IMR-90 (cell line): ENCODE measurements at regions not wholly inside any gene's neighbourhood (a gene's known extent, or its start where the extent isn't known, plus 50 kb on each side); places are given as distances from the start of the nearest gene placed in this dataset.

Experiments used
- ATAC-seq: fragments of 200-7000 bp; cut with Tn5 transposase; 2 replicates; pipeline ENCODE4 v1.9.1; 2020; ENCODE audit warnings: low read depth, mild to moderate bottlenecking, moderate library complexity
- BruUV-seq: library from RNA; stranded (reverse); fragments of 400-500 nt; replicated peaks from 2 replicates; lab custom pipeline; 2021; lab: Mats Ljungman, UMichigan
- CTCF ChIA-PET: fragments of 300-600 bp; formaldehyde crosslinking; extraction: SDS; loops from one replicate; lab custom pipeline; 2021; ENCODE audit warnings: antibody characterized with exemption; lab: Yijun Ruan, JAX
- POLR2A ChIA-PET: fragments of 300-600 bp; sonication (Branson Sonifier 250); formaldehyde crosslinking; loops from one replicate; lab custom pipeline; 2022; ENCODE audit warnings: antibody characterized with exemption; ENCODE audit not compliant: unreplicated experiment; lab: Charles Lee
- DNase-seq: peaks from one replicate; pipeline ENCODE4 v3.0.0; 2013
- H2AFZ ChIP-seq: replicated peaks from 2 replicates; pipeline ENCODE3; 2013; ENCODE audit warnings: low read length, mild to moderate bottlenecking; ENCODE audit not compliant: poor library complexity
- H2AK5ac ChIP-seq: 2 replicates; pipeline ENCODE4 v1.6.1; 2013; ENCODE audit warnings: low read depth, low read length, inconsistent platforms
- H2AK9ac ChIP-seq: replicated peaks from 2 replicates; pipeline ENCODE3; 2013; ENCODE audit warnings: mild to moderate bottlenecking, low read depth, low read length, moderate library complexity; ENCODE audit not compliant: poor library complexity
- H2BK120ac ChIP-seq: 2 replicates; pipeline ENCODE4 v1.6.1; 2013; ENCODE audit warnings: low read depth, low read length, inconsistent platforms
- H2BK15ac ChIP-seq: 3 replicates; pipeline ENCODE4 v1.6.1; 2013; ENCODE audit warnings: low read depth, low read length, inconsistent platforms
- H2BK20ac ChIP-seq: 2 replicates; pipeline ENCODE4 v1.6.1; 2013; ENCODE audit warnings: low read depth, mild to moderate bottlenecking, inconsistent platforms, low read length, moderate library complexity
- H2BK5ac ChIP-seq: 2 replicates; pipeline ENCODE4 v1.6.1; 2013; ENCODE audit warnings: mild to moderate bottlenecking, low read depth, low read length, inconsistent platforms; ENCODE audit not compliant: poor library complexity, severe bottlenecking
- H3K14ac ChIP-seq: replicated peaks from 2 replicates; pipeline ENCODE4 v1.6.1; 2013; ENCODE audit warnings: low read depth, low read length, inconsistent platforms
- H3K18ac ChIP-seq: 2 replicates; pipeline ENCODE4 v1.6.1; 2013; ENCODE audit warnings: low read depth, low read length, control low read depth
- H3K23ac ChIP-seq: 2 replicates; pipeline ENCODE4 v1.6.1; 2013; ENCODE audit warnings: low read depth, low read length, inconsistent platforms
- H3K27ac ChIP-seq: 2 replicates; pipeline ENCODE4 v1.5.1; 2013; ENCODE audit warnings: mild to moderate bottlenecking, control low read depth, low read length; ENCODE audit not compliant: insufficient read depth
- H3K27me3 ChIP-seq: 2 replicates; pipeline ENCODE4 v1.6.1; 2013; ENCODE audit warnings: low read length; ENCODE audit not compliant: control insufficient read depth, insufficient read depth
- H3K36me3 ChIP-seq: 2 replicates; pipeline ENCODE4 v1.6.1; 2013; ENCODE audit warnings: low read length, mixed read lengths; ENCODE audit not compliant: control insufficient read depth, insufficient read depth
- H3K4ac ChIP-seq: 2 replicates; pipeline ENCODE4 v1.6.1; 2013; ENCODE audit warnings: low read depth, low read length, inconsistent platforms
- H3K4me1 ChIP-seq: 2 replicates; pipeline ENCODE4 v1.6.1; 2013; ENCODE audit warnings: low read length, mixed read lengths; ENCODE audit not compliant: control insufficient read depth, insufficient read depth
- H3K4me2 ChIP-seq: 2 replicates; pipeline ENCODE4 v1.6.1; 2013; ENCODE audit warnings: low read depth, mild to moderate bottlenecking, control low read depth, low read length, moderate library complexity
- H3K4me3 ChIP-seq: 2 replicates; pipeline ENCODE4 v1.5.1; 2013; ENCODE audit warnings: low read depth, mild to moderate bottlenecking, control low read depth, low read length, moderate library complexity; ENCODE audit not compliant: insufficient read depth
- H3K56ac ChIP-seq: 2 replicates; pipeline ENCODE4 v1.6.1; 2013; ENCODE audit warnings: low read length, inconsistent platforms; ENCODE audit not compliant: insufficient read depth; ENCODE audit errors: extremely low read depth
- H3K79me1 ChIP-seq, 2 experiments: 2 replicates each; pipeline ENCODE4 v1.6.1; 2013; ENCODE audit warnings: low read length in 2 of 2, inconsistent platforms in 1 of 2, low read depth in 1 of 2
- H3K9ac ChIP-seq: 2 replicates; pipeline ENCODE4 v1.6.1; 2013; ENCODE audit warnings: low read depth, low read length, control low read depth
- H3K9me1 ChIP-seq: 2 replicates; pipeline ENCODE4 v1.6.1; 2013; ENCODE audit warnings: low read length, inconsistent platforms; ENCODE audit not compliant: insufficient read depth
- H3K9me3 ChIP-seq: 2 replicates; pipeline ENCODE4 v1.6.1; 2013; ENCODE audit warnings: low read length; ENCODE audit not compliant: control insufficient read depth, insufficient read depth
- H4K20me1 ChIP-seq: 2 replicates; pipeline ENCODE4 v1.6.1; 2013; ENCODE audit warnings: low read length, inconsistent platforms; ENCODE audit not compliant: insufficient read depth
- H4K5ac ChIP-seq: 2 replicates; pipeline ENCODE4 v1.6.1; 2013; ENCODE audit warnings: mild to moderate bottlenecking, low read depth, low read length, control low read depth
- H4K8ac ChIP-seq, 2 experiments: 2 replicates each; pipeline ENCODE4 v1.6.1; 2013; ENCODE audit warnings: low read depth in 2 of 2, low read length in 2 of 2, control low read depth in 1 of 2, inconsistent platforms in 1 of 2
- H4K91ac ChIP-seq: 2 replicates; pipeline ENCODE4 v1.6.1; 2013; ENCODE audit warnings: low read depth, low read length, inconsistent platforms; ENCODE audit not compliant: insufficient read depth
- CEBPB ChIP-seq: IDR thresholded peaks from 2 replicates; pipeline ENCODE4 v1.6.1; 2012; ENCODE audit warnings: low read depth, low read length, improper control_type of control experiment
- MAZ ChIP-seq: IDR thresholded peaks from 2 replicates; pipeline ENCODE4 v1.6.1; 2012; ENCODE audit warnings: low read depth, mild to moderate bottlenecking, low read length, improper control_type of control experiment, moderate library complexity, borderline replicate concordance
- USF2 ChIP-seq: fragments of 150-350 bp; IDR thresholded peaks from 2 replicates; pipeline ENCODE4 v1.6.1; 2017; ENCODE audit warnings: mild to moderate bottlenecking, antibody characterized with exemption, low read length, low read depth
- WGBS, 2 experiments: methylation state at CpG; one replicate each; pipeline versions ENCODE4 v1.1.5 to v1.1.7; 2013; ENCODE audit warnings: missing lambda C conversion rate in 2 of 2; ENCODE audit not compliant: insufficient read length in 1 of 2; ENCODE audit errors: extremely low coverage in 2 of 2; 5-methylcytosine and 5-hydroxymethylcytosine counted together
- dilution Hi-C: fragments of 300-500 bp; cut with HindIII; formaldehyde crosslinking; loops from one replicate; pipeline ENCODE4 v1.14.3; 2018; ENCODE audit warnings: low sequenced_read_pairs; ENCODE audit not compliant: unreplicated experiment
- in situ Hi-C: fragments of 300-500 bp; cut with MboI; formaldehyde crosslinking; loops from 3 replicates; pipeline ENCODE4 v1.14.3; 2019; ENCODE audit warnings: low sequenced_read_pairs, inconsistent platforms, mixed read lengths
- intact Hi-C: fragments of 100-400 bp; cut with micrococcal nuclease; formaldehyde crosslinking; loops from 2 replicates; pipeline ENCODE4 v1.10.0; 2022

- ChIA-PET CTCF (no interaction called here), POLR2A (no interaction called here)
- 0 out of 2 replicates have a peak overlapping the region, but pooled peaks have one; percentile 65 for H4K91ac ChIP-seq
- DNase-seq (no peak), ATAC-seq (no peak)
- no peak overlapping the region for H2BK15ac ChIP-seq
- H3K27me3 ChIP-seq = no peaks in the 10 kb centered on the region
- TF ChIP-seq CEBPB (no peak), USF2 (no peak), MAZ (no peak)
- H3K9me3 ChIP-seq = no peaks in the 10 kb centered on the region
- H3K36me3 ChIP-seq = no peaks in the 10 kb centered on the region
- peaks cover 27% of the 10 kb centered on the region for H3K9me1 ChIP-seq
- no peak overlapping the region for H3K4me3 ChIP-seq
- no peaks in the 10 kb centered on the region for H4K20me1 ChIP-seq
- WGBS, 2 experiments = 55% methylated on average over 2 of the region's 6 CpGs; no CpG with 5 or more reads in 1 of the 2 experiments
- peak overlapping the region; percentile 53; the same call in 1 of the 2 replicates for H2AK5ac ChIP-seq
- H3K9ac ChIP-seq = no peak overlapping the region
- H2BK120ac ChIP-seq = peak overlapping the region; percentile 43
- intact Hi-C loops = no loop called here
- no peak overlapping the region for H3K56ac ChIP-seq
- no peak overlapping the region for H3K18ac ChIP-seq
- no peak overlapping the region for H3K23ac ChIP-seq
- in situ Hi-C loops = loop anchor here (10.0 to 25.0 kb wide), 2 partner anchors 146 to 833 kb away; partner anchors contain the start of gene RBPJ
- H4K5ac ChIP-seq = peak overlapping the region; percentile 78; the same call in 1 of the 2 replicates
- H3K4me1 ChIP-seq = peaks cover 26% of the 10 kb centered on the region
- H3K79me1 ChIP-seq = no peaks in the 10 kb centered on the region
- peak overlapping the region; percentile 52; the same call in 1 of the 2 replicates for H3K4ac ChIP-seq
- no peak overlapping the region for H2AK9ac ChIP-seq
- no peak overlapping the region for H2BK5ac ChIP-seq
- H4K8ac ChIP-seq = no peak overlapping the region
- no peak overlapping the region; the same call in 1 of the 2 replicates for H3K14ac ChIP-seq
- no peak overlapping the region for H3K4me2 ChIP-seq
- H2AFZ ChIP-seq = no peak overlapping the region
- peak overlapping the region; percentile 36; the same call in 1 of the 2 replicates for H2BK20ac ChIP-seq
- no peak overlapping the region for H3K27ac ChIP-seq
- BruUV-seq = no TSS peak
- dilution Hi-C loops = no loop called here
Measured at GRCh38 chr4:26178854-26179253, 142.0 kb upstream of the RBPJ start.
